ENCODE measurements at regions not wholly inside any gene's neighbourhood (a gene's known extent, or its start where the extent isn't known, plus 50 kb on each side); places are given as distances from the start of the nearest gene placed in this dataset.

DNA sequence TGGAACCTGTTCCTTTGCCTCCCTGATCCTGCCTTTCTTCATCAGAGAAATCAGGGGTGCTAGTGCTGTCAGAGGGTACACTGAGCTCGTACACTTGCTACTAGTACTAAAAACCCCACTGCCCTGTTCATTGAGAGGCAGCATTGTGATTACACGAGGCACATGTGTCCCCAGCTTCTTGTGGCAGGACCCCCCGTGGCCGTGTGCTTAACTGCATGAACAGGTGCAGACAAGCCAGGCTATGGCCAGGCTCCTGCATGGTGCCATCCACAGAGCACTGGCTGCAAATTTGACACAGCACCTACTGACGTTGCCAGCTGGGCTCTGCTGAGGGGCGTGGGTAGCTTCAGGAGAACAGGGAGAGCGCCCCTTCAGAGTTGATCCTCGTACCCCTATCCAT, 248.4 kb downstream of the GLI2 start:
- TF ChIP-seq, protein P1, sequence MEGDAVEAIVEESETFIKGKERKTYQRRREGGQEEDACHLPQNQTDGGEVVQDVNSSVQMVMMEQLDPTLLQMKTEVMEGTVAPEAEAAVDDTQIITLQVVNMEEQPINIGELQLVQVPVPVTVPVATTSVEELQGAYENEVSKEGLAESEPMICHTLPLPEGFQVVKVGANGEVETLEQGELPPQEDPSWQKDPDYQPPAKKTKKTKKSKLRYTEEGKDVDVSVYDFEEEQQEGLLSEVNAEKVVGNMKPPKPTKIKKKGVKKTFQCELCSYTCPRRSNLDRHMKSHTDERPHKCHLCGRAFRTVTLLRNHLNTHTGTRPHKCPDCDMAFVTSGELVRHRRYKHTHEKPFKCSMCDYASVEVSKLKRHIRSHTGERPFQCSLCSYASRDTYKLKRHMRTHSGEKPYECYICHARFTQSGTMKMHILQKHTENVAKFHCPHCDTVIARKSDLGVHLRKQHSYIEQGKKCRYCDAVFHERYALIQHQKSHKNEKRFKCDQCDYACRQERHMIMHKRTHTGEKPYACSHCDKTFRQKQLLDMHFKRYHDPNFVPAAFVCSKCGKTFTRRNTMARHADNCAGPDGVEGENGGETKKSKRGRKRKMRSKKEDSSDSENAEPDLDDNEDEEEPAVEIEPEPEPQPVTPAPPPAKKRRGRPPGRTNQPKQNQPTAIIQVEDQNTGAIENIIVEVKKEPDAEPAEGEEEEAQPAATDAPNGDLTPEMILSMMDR (IDR thresholded peaks at IDR 0.05): no peak
- no peak for TF ChIP-seq EZH2 (IDR thresholded peaks at IDR 0.05; ENCODE audit: borderline replicate concordance, insufficient read depth, low read depth, low read length, poor library complexity, severe bottlenecking)

Measured in B cell (primary cell).